Astrocyte of the spinal cord (primary cell): ENCODE measurements at regions not wholly inside any gene's neighbourhood (a gene's known extent, or its start where the extent isn't known, plus 50 kb on each side); places are given as distances from the start of the nearest gene placed in this dataset.

Source experiments
- DNase-seq: peaks from one replicate; pipeline ENCODE4 v3.0.0; 2011; ENCODE audit warnings: low read depth, low spot score
- H3K4me3 ChIP-seq: 2 replicates; pipeline ENCODE4 v1.5.1; 2011; ENCODE audit warnings: low read depth, mild to moderate bottlenecking, low read length, moderate library complexity
- in situ Hi-C: cut with HindIII; loops from 2 replicates; pipeline ENCODE4 v1.10.0; 2017; ENCODE audit warnings: low sequenced_read_pairs
- TF ChIP-seq, protein P1 (sequence below): IDR thresholded peaks from 2 replicates; pipeline ENCODE4 v1.5.1; 2012; ENCODE audit warnings: low read depth, mild to moderate bottlenecking, low read length, inconsistent platforms

DNA sequence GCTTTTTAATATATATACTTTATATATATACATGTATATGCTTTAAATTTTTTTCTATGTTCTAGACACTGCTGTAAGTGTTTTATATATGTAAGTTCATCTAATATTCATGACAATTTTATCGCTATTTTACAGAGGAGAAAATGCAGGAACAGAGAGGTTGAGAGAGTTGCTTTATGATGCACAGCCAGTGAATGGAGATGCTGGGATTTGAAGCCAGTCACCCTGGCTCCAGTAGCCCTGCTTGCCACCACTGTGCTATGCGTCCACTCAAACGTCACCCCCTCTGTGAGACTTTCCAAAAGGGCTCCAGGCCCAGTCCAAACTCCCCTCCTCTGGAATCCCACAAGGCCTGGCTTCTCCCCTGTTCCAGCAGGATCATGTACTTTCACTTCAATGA is 91.0 kb upstream of the GRIK3 start:
- DNase-seq = no peak
- no peak overlapping the region for H3K4me3 ChIP-seq
- TF ChIP-seq, protein P1, sequence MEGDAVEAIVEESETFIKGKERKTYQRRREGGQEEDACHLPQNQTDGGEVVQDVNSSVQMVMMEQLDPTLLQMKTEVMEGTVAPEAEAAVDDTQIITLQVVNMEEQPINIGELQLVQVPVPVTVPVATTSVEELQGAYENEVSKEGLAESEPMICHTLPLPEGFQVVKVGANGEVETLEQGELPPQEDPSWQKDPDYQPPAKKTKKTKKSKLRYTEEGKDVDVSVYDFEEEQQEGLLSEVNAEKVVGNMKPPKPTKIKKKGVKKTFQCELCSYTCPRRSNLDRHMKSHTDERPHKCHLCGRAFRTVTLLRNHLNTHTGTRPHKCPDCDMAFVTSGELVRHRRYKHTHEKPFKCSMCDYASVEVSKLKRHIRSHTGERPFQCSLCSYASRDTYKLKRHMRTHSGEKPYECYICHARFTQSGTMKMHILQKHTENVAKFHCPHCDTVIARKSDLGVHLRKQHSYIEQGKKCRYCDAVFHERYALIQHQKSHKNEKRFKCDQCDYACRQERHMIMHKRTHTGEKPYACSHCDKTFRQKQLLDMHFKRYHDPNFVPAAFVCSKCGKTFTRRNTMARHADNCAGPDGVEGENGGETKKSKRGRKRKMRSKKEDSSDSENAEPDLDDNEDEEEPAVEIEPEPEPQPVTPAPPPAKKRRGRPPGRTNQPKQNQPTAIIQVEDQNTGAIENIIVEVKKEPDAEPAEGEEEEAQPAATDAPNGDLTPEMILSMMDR = no peak
- in situ Hi-C loops = no loop called here

DNA sequence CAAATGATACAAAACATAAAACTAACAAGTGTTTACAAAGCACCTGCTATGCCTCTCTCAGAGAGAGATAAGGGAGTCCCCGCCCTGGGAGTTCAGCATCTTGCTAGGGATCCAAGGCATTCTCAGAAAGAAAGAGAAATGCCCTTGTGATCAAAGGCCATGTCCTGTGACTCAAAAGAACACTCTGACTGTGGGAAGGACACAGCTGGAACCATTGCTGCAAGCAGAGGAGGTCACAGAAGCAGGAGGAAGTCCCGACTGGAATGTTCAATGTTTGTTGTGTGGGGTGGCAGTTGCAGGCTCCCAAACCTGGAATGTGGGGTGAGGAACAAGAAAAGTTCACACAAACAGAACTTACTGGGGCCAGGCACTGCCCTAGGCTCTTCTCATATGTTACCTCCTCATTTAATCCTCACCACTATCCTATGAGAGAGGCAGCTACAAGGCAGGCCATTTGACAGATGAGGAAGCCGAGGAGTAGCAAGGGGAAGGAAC is 93.0 kb upstream of the GRIK3 start:
- no peak overlapping the region for H3K4me3 ChIP-seq
- DNase-seq = no peak
- in situ Hi-C loops = no loop called here
- TF ChIP-seq, protein P1 = no peak

DNA sequence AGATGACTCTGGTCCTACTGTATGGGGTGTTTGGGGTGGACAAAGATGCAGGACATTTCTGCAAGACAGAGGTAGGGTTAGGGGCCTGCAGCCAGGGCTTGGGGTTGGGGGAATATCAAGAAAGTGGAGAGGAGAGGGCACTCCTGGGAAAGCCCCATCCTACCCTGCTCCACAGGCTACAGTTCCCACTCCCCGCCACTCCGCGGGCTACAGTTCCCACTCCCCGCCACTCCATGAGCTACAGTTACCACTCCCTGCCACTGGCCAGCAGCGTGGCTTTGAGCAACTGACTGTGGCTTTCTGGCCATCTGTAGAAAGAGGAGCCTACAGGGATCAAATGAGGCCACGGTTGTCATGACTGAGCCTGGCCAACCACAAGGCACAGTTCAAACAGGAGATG is 93.8 kb upstream of the GRIK3 start:
- in situ Hi-C loops = no loop called here
- no peak overlapping the region for H3K4me3 ChIP-seq
- TF ChIP-seq, protein P1 = no peak
- no peak for DNase-seq

DNA sequence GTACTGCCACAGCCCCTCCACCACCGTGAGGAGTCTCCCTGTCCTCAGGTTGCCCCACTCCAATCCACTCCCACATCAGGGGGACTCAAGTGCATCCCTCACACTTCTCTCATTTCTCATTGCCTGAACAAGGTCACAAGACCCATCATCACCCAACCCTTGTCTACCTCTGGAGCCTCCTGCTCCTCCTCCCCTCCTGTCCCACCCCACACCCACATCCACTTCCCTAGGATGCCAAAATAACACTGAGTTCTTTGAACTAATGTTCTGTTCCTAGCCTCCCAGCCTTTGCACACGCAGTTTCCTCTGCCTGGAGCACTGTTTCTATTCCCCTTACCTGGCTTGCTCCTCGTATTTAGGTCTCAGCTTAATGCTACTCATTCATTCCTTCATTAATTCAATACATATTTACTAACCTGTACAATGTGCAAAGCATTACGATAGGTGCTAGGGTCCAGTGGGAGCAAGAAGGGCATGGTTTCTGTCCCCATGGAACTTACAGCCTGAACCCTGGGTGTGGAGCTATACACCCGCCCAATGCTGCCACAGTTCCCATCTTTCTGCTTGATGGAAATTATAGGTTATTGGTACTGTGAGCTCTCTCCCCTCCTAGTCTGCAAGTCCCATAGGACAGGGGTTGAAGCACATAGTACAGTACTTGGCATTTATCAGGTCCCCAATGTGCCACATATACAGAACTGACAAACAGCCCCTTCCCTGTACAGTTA is 96.1 kb upstream of the GRIK3 start:
- no peak overlapping the region for H3K4me3 ChIP-seq
- in situ Hi-C loops = no loop called here
- TF ChIP-seq, protein P1 = no peak
- no peak for DNase-seq

DNA sequence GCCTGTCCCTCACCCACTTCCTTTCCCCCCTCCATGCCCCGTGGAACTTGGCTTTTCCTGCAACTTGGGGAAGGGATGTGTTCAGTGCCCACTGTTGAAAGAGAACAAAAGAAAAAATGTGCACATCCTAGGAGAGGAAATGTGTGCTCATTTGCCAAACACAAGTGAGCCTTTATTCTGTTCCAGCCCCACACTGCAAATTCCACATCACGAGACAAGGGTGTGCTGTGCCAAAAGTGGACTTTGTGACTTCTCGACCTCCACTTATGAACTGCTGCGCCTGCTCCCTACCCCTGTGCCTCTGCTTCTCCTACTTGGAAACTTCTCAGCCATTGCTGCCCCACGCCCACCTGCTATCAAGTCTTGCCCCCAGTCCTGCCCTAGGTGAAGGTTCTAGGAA is 97.0 kb upstream of the GRIK3 start:
- TF ChIP-seq, protein P1 = no peak
- no peak overlapping the region for H3K4me3 ChIP-seq
- no peak for DNase-seq
- in situ Hi-C loops = no loop called here

DNA sequence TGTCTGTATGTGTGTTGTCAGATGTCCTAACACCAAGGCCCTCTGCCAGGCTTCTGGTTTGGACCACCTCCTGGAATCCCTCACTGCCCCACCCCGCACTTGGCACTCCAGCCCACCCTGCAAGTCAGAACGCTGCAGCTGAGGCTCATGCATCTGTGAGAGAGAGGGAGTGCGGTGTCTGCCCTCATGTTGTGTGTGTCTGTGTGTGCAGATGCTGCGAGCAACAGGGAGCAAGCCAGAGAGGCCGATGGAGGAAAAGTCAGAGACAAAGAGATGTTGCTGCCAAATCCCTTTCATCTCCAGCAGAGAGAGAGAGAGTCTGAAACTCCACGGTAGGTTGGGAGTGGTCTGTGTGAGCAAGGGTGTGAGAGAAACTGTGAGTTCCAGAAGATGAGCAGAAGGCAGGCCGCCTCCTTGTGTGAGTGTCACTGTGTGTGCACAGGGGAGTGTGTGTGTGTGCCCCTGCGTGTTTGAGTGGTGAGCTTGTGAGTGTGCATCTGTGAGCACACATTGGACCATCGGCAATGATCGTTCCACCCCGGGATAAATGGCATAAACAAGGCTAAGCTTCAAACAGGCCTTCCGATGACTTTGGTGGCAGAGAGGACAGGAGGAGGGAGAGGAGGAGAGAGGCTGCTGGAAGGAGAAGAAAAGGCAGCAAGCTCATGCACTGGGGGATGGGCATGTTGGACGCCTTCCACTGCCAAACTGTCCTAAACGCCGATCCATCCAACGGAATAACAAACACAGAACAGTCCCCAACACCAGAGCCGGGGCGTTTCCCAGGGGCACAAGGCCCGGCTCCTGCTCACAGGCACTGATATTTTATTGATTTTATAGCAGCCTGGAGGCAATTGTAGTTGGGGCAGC is 99.2 kb upstream of the GRIK3 start:
- DNase-seq = no peak
- in situ Hi-C loops = no loop called here
- H3K4me3 ChIP-seq = no peak overlapping the region
- TF ChIP-seq, protein P1 = no peak
